Right ventricle myocardium inferior (tissue), 1 donor: ENCODE measurements at regions not wholly inside any gene's neighbourhood (a gene's known extent, or its start where the extent isn't known, plus 50 kb on each side); places are given as distances from the start of the nearest gene placed in this dataset.
A peak's percentile ranks its signal among the peaks of the same experiment; 100 is the strongest.

Experiments
- ATAC-seq: fragments of 200-7000 bp; cut with Tn5 transposase; one replicate; pipeline ENCODE4 v1.9.1; 2020; ENCODE audit warnings: mild to moderate bottlenecking, moderate library complexity
- DNase-seq: peaks from one replicate; pipeline ENCODE4 v3.0.0; 2021; ENCODE audit errors: missing footprints
- intact Hi-C: fragments of 100-400 bp; cut with DNase I; formaldehyde crosslinking; loops from one replicate; pipeline ENCODE4 v1.11.0; 2022
- donor health status: DM: no; HTN: yes; CAD: no; lungs with severe emphysema.

- DNase-seq (no peak), ATAC-seq (no peak)
- intact Hi-C loops, result loop anchor here (10.0 kb wide), 2 partner anchors 81 to 921 kb away; partner anchors contain the start of gene OSR1
These were observed 126.6 kb downstream of the RDH14 start for GRCh38 chr2:18433872-18434271.

- no peak for DNase-seq
- intact Hi-C loops, result loop anchor here (10.0 kb wide), 2 partner anchors 82 to 922 kb away; partner anchors contain the start of gene OSR1
- peak; percentile 63 for ATAC-seq
These were observed 127.5 kb downstream of the RDH14 start for GRCh38 chr2:18432999-18433398.

DNA sequence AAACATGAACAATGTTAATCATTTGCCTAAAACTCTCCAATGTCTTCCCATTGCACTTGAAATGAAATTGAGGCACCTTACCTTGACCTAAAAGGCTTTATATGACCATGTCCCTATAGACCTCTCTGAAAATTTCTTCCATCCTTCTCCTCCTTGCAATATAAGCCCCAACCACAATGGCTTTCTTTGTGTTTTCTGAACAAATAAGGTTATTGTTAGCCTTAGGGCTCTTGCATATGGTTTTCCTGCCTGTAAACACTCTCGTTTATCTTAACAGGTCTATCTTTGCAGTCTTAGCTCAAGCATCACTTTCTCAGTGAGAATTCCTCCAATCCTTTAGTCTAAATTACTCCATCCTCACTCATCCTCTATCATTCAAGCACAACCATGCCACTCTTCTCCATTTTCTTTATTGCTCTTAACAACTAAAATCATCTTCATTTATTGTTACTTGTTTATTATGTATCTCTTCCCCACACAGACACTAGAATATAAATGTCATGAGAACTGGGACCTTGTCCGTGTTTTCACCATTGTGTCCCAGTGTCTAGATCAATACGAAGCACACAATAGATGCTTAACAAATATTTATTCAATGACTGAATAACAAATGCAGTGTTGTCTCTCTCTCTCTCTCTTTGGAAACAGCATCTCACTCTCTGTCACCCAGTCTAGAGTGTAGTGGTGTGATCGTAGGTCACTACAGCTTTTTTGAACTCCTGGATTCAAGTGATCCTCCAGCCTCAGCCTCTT is 129.3 kb downstream of the RDH14 start:
- intact Hi-C loops, result loop anchor here (10.0 kb wide), 2 partner anchors 84 to 924 kb away; partner anchors contain the start of gene OSR1
- no peak for ATAC-seq
- no peak for DNase-seq

- ATAC-seq (no peak), DNase-seq (no peak)
- intact Hi-C loops, result no loop called here
These were observed 131.9 kb downstream of the RDH14 start for GRCh38 chr2:18428516-18428915.

- intact Hi-C loops, result no loop called here
- DNase-seq, result no peak
- ATAC-seq, result no peak
These were observed 132.7 kb downstream of the RDH14 start for GRCh38 chr2:18427762-18428161.

DNA sequence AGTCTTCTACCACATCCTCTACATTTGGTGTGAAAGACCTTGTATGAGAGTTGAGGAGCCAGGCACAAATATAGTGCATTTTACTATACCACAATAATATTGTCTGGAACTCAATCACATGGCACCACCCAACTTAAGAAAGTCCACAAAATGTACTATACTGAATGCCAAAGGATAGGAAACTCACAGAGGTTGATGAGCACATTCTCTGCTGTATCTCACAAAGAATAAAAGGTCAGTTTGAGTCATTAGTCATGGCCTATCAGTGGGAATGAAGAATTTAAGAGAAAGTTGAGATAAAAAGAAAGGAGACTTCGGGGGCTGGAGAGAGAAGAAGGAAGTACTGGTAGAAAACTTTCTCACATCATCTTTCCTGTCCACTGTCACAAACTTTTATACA is 134.3 kb downstream of the RDH14 start:
- ATAC-seq (no peak), DNase-seq (no peak)
- intact Hi-C loops, result no loop called here

GRCh38 chr2:18425210-18425703 is 135.2 kb downstream of the RDH14 start:
- intact Hi-C loops, result no loop called here
- DNase-seq, result no peak
- no peak for ATAC-seq

GRCh38 chr2:18423636-18424035 is 136.8 kb downstream of the RDH14 start:
- intact Hi-C loops, result no loop called here
- ATAC-seq, result no peak

GRCh38 chr2:18422432-18423165 is 137.9 kb downstream of the RDH14 start:
- ATAC-seq (no peak), DNase-seq (no peak)
- intact Hi-C loops, result no loop called here

More at GRCh38 chr2:18423636-18424035, 136.8 kb downstream of the RDH14 start:
- no peak for DNase-seq

GRCh38 chr2:18413676-18414396 is 146.6 kb downstream of the RDH14 start:
- intact Hi-C loops, result no loop called here
- ATAC-seq (peak; percentile 95), DNase-seq (no peak)

- DNase-seq, result no peak
- peak; percentile 65 for ATAC-seq
- intact Hi-C loops, result no loop called here
These were observed 147.3 kb downstream of the RDH14 start for GRCh38 chr2:18412980-18413675.

- DNase-seq (no peak), ATAC-seq (no peak)
- intact Hi-C loops, result no loop called here
These were observed 148.8 kb downstream of the RDH14 start for GRCh38 chr2:18411626-18412025.

DNA sequence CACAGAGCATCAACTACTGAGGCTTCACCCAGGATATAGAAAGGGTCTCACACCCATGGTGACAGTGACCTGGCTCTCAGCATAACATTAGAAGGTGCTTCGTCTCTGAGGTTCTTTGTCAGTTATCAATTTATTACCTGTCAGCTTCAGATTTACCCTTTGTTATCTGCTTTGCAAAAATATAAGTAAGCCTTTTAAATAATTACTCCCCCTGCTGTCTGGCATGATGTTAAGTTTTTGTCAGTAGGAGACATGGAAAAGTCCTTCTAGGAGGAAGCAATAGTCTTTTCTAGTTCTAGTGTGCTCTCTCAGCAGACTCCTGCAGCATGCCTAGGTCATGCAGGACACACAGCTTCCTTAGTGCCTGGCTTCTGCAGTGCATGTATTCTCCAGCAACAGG is 149.9 kb downstream of the RDH14 start:
- no peak for DNase-seq
- no peak for ATAC-seq
- intact Hi-C loops, result no loop called here

GRCh38 chr2:18408638-18409037 is 151.8 kb downstream of the RDH14 start:
- intact Hi-C loops, result no loop called here
- DNase-seq, result no peak
- no peak for ATAC-seq

DNA sequence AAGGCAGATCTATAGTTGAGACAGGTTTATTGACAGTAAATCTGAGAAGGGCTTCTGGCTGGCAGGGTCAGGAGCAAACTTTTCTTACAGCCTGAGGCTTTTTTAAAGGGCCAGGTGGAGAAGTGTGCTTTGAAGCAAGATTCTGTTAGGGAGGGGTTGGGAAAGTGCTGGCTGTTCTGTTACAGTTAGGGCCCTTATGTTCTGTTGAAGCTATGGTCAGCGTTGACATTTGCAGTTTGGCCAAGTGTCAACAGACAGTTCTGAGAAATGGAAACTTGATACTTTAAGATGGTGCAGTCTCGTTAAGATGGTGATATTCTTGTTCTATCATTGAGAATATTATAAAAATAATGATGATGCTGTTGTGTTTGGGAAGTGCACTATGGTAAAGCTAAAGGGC is 154.2 kb downstream of the RDH14 start:
- DNase-seq, result no peak
- ATAC-seq, result no peak
- intact Hi-C loops, result no loop called here

DNA sequence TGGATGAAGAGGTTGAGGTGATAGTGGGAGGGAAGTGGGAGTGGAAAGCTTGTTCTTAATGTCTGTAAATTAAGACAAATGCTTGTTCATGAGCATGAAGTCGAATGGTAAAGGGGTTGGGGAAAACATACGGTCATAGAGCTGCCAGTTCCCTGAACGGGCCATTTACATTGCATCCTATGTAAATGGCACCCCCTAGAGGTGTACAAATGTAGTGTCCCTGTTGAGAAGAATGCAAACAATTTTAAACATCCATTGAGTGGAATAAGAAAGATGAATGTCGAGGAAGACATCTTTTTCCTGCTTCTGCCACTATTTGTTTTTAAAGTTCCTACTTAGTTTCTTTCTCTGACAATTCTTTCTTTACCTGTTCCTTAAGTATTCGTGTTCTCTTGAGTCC is 155.7 kb downstream of the RDH14 start:
- intact Hi-C loops, result no loop called here
- no peak for DNase-seq
- no peak for ATAC-seq

DNA sequence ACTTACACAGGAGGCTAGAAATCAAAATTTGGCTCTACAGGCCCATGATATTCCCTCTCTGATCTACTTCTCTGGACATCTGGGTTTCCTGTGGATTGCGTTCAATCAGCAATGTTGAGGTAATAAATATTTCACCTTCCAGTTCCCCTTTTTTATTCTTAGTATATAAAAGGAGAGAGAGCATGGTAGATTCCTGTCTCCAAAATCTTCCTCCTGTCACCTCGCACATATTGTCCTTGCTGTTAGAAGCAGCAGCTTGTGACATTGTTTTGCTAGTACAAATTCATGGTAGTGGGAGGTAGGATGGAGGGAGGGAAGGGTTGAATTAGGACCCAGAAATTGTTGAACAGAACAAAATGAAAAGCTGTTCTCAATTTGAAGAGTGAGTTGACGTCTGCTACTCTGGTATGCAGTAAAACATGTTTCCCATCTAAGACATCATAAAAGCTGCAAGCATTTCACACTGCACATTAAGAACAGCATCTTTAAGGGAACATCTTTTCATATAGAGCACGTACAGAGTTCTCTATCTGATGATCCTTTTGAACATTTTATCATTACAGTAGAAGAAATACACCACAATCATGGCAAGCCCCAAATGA is 156.4 kb downstream of the RDH14 start:
- ATAC-seq, result no peak
- intact Hi-C loops, result no loop called here
- no peak for DNase-seq

GRCh38 chr2:18402831-18403230 is 157.6 kb downstream of the RDH14 start:
- DNase-seq, result no peak
- ATAC-seq, result no peak
- intact Hi-C loops, result no loop called here
